LoVo (cell line): ENCODE measurements at regions not wholly inside any gene's neighbourhood (a gene's known extent, or its start where the extent isn't known, plus 50 kb on each side); places are given as distances from the start of the nearest gene placed in this dataset.
"Not testable (repeated sequence)": the region's sequence is repeated elsewhere in the genome, so short reads cannot be mapped to it uniquely, and the experiment has no call there.

Source experiments
- DNase-seq: peaks from one replicate; pipeline ENCODE4 v3.0.0-alpha.2; 2016; ENCODE audit warnings: low spot score

DNA sequence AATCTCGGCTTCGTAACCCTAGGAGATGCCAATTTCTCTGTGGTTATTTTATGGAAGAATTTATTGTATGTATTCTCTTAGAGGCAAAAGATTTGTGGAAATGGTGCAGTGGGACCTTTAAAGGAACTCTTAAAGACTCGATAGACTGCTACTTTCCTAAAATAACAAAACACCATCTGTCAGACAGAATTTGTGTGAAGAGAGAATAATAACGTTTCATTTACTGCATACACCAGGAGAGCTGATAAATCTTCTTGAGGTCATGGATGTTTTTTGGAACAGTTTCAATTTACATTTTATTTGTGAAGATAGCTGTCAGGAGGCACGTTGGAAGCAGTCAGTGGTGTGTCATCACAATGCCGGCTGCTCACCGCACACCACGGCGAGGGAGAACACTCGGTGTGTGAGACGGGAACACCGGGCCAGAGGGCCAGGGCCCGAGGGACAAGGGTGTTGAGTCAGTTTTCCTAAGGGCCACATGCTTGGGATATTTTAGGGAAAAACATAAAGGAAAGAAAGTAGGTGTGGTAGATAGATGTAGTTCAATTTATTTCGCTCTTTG is 1681.0 kb upstream of the DDX18 start:
- DNase-seq, result no peak

DNA sequence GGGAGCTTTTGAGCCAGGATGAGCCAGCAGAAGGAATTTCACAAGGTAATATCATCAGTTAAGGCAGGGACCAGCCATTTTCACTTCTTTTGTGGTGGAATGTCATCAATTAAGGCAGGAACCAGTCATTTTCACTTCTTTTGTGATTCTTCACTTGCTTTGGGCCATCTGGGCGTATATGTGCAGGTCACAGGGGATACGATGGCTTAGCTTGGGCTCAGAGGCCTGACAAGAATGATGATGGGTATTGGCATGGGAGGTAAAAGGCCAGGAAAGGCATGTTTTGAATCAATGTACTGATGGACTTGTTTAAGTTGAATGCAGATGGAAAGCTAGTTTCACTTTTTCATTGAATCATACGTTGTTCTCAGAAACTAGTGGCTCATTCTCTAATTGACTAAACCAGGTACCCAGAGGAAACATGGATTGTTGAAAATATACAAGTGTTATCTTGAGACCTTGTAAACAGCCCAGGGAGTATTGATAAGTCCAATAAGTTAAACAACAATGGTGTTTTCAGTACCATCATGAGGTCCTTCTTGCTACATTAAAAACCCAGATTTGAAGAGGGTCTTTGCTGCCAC is 1672.5 kb upstream of the DDX18 start:
- no peak for DNase-seq

DNA sequence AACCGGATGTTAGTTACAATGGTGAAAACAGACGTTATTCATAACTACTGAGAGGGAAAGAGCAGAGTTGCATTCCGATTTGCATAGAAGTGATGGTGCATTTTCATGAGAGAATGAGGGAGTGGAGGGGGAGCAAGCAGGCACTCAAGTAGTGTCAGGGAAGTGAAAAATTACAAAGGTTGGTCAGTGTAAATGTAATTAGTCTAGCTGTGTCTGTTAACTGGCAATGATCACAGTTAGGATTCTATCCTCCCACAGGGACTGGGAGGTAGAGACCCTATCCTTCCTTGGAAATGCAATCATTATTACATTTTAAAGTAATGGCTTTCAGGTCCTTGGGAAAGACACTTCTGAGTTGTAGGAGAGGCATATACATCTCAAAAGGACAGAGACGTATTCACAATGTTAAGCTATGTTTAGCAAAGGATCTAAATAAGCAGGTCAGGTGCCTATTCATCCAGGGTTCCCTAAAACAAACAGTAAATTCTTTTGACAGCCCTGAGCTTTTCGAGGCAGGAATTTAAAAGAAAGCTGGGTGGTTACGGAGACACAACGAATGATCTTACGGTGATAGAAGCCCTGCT is 1671.8 kb upstream of the DDX18 start:
- no peak for DNase-seq

DNA sequence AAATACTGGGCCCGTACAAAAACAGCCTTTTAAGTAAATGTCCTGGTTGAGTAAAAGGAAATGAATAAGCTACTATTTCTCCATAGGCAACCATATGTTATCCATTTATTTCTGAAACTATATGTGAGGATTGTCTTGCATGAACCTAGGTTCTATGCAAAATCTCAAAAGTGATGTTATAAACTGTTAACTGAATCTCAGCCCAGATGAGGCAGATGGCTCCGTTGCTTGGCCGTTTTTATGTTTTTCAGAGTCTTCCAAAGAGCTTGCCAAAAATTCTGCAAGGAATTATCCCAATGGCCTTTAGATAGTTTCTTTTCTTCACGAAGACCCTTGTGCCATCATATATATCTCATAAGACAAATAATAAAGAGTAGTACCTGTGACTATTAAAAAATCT is 1669.5 kb upstream of the DDX18 start:
- DNase-seq, result no peak

DNA sequence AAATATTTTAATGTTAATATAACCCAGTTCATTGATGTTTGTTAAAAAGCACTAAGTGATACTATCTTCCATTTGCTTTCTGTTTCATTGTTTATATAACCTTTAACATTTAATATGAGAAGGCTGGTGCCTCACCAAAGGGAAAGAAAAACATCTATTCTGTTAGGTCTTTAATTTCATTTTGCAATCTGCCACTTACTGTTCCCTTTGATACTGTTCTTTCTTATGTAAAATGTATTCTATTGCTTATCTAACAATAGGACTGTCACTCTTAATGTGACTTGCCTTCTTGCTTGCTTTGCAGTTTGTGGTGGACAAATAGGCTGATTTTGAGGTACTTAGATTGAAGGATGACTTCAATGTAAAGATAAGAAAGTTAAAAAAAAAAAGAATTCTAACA is 1666.1 kb upstream of the DDX18 start:
- no peak for DNase-seq

DNA sequence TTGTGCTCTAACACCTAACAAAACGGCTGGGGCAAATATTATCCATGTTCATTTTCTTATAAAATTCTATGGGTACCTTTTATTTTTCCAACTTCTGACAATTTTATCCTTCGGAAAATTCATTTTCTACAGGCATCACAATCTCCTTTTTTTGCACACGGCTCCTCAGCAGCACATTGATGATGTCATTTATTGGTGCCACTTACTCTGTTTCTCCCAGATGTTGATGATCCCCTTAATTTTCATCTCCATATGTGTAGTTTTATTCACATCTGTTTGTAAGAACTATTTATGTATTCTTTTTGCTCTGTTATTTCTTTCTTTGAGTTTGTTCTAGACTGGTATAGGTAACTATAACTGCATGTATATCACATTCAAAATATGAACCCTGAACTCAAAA is 1660.8 kb upstream of the DDX18 start:
- DNase-seq, result no peak

DNA sequence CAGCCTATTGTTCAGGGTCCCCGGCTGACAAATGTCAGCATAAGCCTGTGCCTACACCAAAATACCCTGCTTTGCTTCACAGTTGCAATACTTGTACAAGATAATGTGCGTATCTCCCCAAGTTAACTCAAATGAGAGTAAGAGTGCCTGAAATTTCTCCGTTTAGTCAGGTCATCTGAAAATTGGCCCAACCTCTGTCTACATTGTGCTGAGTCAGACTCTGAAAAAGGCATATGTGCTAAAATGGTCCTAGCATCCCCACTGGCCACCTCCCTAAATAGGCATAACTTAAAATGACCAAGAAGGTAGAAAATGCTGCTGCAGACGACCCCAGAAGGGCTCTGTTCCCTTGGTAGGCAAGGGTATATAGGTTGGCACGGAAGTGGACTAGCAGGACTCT is 1653.8 kb upstream of the DDX18 start:
- no peak for DNase-seq

DNA sequence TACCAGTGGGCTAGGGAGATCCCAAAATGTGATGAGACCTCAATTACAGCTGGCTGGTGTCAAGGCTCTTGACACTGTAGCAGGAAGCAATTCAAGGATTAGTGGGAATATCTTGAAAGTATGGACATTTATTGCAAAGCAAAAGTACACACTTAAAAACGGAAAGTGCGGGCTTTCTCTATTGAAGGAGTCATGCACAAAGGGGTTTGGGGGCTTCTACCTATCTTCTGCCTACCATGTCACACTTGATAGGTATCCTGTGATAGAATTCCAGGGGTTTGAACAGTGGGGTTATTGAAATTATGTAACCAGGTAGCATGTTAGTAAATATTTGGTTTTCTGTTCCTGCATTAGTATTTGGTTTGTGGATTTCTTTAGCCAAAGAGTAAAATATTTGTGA is 1652.1 kb upstream of the DDX18 start:
- no peak for DNase-seq

DNA sequence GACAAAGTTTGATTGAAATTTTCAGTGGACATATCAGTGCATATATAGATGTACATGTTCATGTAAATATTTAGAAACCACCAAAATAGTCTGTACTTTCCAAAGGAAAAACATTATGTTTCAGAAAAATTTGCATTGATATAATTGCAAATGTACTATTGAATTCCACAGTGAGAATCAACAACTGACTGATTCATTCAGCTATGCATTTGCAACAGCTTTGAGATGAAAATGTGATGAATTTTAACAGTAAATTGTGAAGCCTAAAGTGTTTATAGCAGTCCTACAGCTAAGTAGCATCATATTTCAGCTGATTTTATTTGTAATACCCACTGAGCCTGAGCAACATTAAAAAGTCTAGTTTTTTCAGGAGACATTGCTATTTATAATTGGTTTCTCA is 1647.4 kb upstream of the DDX18 start:
- no peak for DNase-seq

DNA sequence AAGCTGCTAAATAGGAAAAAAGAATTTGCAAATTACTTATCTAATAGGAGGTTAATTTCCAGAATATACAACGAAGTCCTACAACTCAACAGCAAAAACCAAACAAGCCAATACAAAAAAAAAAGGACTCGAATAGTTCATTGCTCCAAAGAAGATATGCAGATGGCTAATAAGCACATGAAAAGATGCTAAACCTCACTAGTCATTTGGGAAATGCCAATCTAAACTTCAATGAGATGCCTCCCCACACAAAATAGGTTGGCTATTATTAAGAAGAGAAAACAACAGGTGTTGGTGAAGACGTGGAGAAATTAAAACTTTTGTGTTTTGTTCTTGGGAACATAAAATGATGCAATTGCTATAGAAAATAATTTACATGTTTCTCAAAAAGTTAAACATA is 1634.4 kb upstream of the DDX18 start:
- no peak for DNase-seq

DNA sequence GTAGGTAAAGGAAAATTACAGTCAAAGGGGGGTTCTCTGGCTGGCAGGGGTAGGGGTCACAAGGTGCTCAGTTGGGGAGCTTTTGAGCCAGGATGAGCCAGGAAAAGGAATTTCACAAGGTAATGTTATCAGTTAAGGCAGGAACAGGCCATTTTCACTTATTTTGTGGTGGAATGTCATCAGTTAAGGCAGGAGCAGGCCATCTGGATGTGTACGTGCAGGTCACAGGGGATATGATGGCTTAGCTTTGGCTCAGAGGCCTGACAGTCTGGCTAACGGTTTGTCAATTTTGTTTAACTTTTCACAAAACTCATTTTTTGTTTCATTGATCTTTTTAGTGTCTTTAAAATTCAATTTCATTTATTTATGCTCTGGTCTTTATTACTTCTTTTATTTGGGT is 1623.8 kb upstream of the DDX18 start:
- not testable (repeated sequence) for DNase-seq

DNA sequence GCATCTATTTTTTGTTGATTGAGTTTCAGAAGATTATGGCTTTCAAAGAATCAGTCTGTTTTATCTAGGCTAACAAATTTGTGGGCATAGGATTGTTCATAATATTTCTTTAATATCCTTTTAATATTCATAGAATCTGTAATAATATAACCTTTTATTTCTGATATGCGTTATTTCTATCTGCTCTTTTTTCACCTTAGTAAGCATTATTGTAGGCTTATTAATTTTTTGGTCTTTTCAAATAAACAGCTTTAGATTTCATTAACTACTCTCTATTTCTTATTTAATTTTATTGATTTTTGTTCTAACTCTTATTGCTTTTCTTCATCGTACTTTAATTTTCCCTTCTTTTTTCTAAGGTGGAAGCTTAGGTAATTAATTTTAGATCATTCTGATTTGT is 1614.4 kb upstream of the DDX18 start:
- DNase-seq, result no peak

DNA sequence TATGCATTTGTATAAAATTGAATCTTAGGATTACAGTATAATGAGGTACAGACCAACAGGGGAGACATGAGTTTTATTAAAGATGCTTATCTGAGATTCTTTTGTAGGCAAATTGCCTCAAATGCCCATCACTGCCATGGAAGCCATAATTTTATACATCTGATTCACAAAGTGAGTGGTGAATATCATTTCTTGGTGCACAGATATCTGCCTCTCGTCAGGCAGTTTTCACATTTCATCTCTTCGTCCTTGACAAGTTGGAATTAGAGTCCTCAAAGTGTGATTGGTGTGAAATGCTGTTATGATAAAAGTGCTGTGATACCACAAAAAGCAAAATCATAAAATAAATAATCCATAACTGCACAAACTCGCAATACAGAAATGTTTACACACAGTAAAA is 1602.8 kb upstream of the DDX18 start:
- no peak for DNase-seq

DNA sequence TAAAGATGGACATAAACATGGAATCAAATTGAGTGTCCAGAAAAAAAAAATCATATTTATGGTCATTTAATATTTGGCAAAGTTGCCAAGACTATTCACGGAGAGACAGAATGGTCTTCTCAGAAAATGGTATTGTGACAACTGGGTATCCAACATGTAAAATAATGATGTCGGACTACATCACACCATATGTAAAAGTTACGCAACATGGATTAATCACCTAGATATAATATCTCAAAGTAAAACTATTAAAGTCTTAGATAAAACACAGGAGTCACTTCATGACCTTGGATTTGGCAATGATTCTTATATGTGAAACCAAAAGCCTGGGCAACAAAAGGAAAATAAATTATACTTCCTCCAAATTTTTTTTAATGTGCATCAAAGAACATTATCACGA is 1591.7 kb upstream of the DDX18 start:
- DNase-seq, result no peak

DNA sequence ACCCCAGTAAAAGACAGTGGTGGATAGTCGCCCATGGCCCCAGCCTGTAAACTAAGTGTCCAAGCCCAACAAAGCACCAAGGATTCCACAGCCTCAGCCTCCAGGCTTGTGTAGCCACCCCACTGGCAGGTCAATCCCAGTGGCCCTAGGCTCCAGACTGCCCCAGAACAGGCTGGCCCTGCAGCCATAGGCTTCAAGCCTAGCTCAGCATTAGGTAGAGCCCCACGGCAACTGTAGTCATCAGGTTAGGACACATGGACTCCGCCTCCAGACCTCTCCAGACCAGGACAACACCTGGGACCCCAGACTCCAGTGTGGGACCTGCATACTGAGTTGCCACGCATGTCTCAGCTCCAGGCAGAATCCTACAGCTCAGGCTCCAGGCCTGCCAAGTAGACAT is 1590.6 kb upstream of the DDX18 start:
- DNase-seq, result no peak

DNA sequence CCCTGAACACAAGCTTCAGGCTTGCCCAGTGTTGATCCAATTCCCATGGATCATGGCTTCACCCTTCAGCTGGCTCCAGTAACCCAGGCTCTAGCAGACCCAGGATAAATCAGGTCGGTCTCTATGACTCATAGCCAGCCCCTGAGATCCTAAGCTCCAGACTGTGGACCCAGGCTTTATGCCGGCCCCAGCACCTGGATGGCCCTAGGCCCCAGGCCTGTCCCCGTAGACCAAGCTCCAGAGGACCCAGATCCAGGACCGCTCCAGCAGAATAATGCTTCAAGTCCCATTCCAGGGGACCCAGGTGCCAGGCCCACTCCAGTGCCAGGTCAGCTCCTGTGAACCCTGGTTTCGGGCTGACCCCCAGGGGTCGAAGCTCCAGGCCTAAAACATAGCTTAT is 1589.9 kb upstream of the DDX18 start:
- DNase-seq, result no peak

DNA sequence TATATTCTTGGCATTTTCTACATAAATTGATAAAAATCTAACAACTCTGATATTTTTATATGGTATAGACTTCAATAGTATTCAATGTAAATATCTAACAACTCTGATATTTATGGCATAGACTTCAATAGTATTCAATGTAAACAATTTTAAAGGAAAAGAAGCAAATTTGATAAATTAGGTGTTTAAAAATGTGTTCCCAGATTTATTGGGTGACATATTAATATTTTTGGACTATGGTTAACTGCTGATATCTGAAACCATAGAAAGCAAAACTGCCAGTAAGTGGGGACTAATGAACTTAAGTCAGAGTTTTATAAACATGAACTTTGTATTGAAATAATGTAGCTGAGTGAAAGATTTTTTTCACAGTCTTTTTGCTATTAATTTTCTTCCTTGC is 1576.0 kb upstream of the DDX18 start:
- DNase-seq, result no peak

DNA sequence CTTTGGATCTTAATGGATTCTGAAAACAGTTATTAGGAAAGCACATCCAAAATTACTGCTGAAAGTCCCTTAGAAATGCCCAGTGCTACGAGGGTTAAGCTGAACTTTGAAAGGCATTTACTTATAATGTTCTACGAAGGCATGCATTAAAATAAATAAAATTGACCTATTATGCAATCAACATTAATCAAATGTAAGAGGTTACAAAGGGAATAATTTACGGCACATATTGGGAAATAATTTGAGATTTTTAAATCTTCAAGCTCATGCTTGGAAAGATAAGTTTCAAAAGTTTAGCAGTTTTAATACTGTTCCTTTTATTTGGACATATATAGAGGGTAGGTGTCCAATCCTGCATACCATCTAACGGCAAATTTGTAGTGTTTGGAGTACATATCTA is 1564.1 kb upstream of the DDX18 start:
- no peak for DNase-seq

DNA sequence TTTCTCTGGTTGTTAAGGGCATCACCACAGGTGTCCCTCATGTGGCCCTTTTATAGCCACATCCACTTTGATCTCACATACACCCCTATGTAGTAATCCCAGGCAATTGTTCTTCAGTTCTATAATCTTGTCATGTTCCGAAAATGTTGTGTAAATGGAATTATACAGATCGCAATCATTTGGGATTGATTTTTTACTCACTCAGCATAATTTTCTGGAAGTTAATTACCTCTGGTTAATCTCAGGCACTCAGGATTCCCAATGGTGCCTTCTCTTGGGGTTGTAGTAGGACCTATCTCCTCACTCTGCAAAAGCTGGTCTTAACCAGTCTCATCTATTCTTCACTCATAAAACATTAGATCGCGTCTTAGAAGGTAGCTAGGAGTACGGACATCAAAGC is 1549.6 kb upstream of the DDX18 start:
- DNase-seq, result no peak

DNA sequence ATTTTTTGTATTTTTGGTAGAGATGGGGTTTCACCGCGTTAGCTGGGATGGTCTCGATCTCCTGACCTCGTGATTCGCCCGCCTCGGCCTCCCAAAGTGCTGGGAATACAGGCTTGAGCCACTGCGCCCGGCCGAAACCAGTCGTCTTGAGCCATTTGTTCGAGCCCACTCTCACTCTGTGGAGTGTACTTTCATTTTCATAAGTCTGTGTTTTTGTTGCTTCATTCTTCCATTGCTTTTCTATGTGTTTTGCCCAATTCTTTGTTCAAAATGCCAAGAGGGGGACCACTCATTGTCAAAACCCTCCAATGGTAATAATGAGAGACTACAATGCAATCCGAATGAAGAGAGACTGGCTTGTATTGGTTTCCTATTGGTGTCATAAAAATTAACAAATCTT is 1545.5 kb upstream of the DDX18 start:
- no peak for DNase-seq

DNA sequence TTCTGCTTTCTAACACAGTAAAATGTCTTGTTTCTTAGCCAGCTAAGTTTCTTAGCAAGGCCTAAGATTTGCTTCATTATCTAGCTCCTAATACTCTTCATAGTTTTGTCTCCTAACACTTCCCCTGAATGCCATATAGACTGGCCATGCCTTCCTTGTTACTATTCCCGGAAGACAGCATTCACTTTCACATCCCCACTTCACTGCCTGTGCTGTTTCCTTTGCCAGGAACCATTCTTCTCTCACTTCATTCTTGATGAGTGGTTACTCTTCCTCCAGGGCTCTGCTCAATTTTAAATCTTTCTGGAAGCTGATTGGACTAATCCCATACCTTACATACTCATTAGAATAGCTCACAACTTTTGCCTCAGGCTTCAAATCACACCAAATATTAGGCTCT is 1510.2 kb upstream of the DDX18 start:
- no peak for DNase-seq

DNA sequence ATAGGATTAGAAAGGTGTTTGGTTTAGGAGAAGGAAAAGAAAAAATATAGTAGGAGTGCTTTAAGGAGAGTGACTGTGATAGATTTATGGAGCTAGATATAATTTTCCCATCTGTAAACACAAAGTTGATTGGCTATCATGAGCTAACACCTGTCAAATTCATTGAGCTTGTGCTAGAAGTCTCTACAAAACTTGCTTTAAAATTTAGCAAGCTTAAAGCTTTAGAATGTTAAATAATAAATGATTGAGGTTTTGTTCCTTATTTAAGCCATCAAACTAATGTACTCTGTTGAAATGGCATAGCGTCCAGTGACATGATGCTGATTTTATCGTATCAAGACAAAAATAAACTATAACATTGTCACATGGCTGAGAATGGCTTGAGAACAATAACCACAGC is 1497.4 kb upstream of the DDX18 start:
- no peak for DNase-seq

DNA sequence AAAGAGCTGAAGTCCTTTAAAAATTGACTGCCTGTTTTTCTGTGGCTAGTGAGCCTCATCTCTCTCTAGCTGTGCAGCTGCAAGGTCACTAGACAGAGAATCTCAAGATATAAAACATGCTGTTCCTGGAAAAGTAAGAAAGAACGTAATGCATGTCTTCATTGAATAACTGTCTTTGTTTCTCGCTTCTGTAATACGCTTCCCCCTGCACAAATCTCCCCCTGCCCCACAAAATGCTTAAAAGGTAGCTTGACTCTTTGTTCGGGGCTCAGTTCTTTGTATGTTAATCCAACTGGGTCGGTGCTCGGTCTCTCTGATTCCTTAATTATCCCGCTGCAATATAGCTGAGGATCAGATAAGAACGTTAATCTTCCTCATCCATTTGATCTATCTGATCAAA is 1495.9 kb upstream of the DDX18 start:
- DNase-seq, result not testable (repeated sequence)

DNA sequence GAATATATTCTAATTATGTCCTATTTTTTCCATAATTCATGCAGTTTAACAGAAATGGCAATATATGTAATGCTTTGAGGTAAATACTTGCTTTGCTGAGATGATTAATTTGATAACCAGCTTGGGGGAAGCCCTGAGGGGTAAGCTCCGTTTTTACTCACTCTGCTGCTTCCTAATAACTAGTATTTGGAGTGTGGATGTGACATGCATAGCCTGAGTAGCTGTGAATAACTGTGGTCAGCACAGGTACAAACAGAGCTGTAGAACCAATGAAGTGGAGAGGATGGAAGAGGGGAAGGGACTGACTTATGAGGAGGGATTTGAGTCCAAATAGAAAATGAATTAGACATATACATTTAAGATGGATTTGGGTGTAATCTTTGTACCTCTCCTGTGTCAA is 1495.5 kb upstream of the DDX18 start:
- DNase-seq, result no peak
